Activated CD4-positive, CD25-positive, alpha-beta regulatory T cell treated with anti-CD3 and anti-CD28 coated beads, Interleukin-2, amount 50 U/mL, for 24 hours (primary cell): ENCODE measurements at regions not wholly inside any gene's neighbourhood (a gene's known extent, or its start where the extent isn't known, plus 50 kb on each side); places are given as distances from the start of the nearest gene placed in this dataset.

Experiments used
- ATAC-seq, 2 donors: fragments of 150-1000 bp; cut with Tn5 transposase; one replicate each; pipeline ENCODE4 v1.10.0; 2021; ENCODE audit warnings: mild to moderate bottlenecking in 1 of 2, moderate library complexity in 1 of 2

GRCh38 chr1:87439821-87440220, 111.1 kb downstream of the LMO4 start:
- no peak for ATAC-seq

GRCh38 chr1:87449348-87449963, 120.8 kb downstream of the LMO4 start:
- peak; percentile 37 to 68 for ATAC-seq

DNA sequence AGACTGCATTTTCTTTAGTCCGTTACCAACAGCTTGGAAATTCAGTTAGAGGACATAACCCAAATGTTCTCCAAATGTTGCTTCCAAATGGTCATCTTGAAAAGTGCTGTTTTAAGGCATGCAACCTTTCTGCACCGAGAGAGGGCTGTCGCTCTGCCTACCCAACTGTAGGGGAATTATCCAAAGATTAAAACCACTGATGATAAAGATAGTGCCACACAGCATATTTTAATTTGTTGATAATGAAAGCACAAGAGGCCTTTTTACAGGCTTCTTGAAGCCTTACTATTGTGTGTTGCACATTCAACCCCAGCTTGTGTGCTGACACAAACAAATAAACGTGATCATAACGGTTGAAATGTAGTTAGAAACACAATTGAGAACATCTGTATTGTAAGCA, 121.5 kb downstream of the LMO4 start:
- ATAC-seq, result no peak

DNA sequence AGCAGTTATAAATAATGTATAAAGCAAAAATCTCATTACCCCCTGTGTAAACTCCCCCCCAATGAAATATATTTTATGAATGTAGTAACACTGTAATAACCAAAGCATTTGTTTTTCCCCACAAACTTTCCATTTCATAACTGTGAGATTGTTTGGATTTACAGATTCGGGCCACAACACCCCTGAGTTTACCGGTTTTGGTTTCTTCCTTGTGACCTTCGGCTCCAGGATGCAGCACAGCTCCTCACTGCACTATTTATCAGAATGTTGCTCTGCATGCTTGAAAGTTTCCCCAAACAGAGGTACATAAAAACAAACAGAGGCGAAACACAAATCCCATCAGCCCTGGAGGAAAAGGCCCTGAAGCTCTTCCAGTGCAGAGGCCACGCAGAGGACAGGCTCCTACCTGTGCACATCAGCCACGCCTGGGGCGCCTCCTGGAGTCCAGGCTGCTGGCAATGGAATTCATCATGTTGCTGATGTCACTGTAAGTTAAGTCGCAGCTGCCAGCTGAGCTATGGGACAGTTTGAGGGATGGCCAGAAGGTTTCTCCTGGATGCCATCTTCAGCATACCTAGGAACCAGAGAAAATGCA, 122.0 kb downstream of the LMO4 start:
- no peak for ATAC-seq

DNA sequence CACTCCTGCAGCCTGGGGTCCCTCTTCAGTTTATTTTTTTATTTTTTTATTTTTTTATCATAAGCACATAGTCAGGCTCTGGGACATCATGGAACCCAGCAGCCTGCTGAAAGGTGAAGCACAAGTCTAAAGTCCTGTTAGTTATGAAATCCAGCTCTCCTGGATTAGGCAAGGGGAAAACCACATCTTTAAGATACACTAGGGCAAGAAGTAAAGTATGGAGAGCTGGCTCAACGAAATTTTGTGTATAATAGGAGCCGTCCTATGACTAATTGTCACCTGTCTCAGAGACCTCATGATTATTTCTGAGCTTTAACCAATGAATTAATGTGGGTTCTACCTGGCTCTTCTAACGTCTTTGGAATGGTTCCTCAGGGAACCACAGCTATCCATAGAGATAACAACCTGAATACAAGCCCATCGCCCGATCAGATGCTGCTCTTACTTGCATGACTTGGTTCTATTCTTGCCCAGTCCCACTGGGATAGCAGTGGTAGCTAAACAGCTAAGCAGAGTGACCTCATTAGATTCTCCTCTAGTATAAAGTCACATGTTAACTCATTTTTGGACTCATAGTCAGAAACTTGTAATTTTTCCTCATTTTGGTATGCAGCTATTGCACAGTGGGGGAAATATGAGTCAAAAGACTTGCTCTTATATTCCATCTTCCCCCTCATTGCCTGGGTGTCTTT, 122.7 kb downstream of the LMO4 start:
- peak in 1 of 2 donors; percentile 33 for ATAC-seq

DNA sequence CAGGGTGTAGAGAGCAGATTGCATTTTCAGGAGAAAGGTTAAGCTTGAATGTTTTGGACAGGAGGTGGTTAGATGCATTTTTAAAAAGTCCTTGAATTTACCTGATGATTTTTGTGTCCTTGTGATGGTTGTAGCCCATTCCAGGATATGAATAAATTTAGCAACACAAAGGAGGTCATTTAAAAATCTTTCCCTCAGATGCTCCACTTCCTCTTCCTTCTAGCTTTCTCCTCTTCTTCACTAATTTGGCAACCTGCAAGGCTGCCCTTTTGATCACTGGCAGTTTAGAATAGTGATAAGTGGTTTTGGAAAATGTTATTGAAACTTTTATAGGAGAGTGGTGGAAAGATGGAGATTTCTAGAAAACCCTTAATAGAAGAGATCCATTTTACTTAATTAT, 124.0 kb downstream of the LMO4 start:
- ATAC-seq, result no peak

DNA sequence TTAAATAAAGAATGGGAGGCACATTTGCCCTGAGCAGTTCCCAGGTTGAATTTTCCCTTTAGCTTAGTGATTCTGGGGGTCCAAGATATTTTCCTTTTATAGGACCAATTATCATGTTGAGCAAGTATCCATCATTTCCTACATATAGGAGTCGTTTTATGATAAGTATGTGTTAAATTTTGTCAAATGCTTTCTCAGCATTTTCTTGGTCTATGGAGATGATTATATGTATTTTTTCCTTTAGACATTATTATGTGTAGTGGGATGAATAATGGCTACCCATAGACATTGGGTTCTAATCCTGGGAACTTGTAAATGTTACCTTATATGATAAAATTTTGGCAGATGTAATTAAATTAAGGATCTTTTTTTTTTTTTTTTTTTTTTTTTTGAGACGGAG, 128.7 kb downstream of the LMO4 start:
- no peak for ATAC-seq

- no peak for ATAC-seq
Observed at GRCh38 chr1:87462894-87463293, 134.2 kb downstream of the LMO4 start.

DNA sequence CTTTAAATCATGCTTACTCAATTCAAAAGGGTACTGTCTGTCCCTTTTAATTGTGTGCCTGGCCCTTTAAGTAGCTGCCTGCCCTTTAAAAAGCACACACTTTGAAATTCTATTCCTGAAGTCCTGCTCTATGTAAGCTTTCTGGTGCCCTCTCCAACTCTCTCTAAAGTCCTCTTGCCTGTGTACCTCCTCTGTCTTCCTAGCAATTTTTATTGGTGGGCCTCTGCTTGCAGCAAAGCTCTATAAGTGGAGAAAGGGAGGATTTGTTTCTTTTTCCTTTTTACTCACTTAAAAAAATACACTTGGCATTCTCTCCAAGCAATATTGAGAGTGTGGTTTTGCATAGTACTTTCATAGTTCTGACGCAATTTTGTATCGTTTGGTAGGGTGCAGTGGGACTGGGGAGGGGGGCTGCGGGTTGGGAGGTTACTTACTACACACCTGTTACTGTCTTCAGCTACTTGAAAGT, 135.4 kb downstream of the LMO4 start:
- no peak for ATAC-seq

DNA sequence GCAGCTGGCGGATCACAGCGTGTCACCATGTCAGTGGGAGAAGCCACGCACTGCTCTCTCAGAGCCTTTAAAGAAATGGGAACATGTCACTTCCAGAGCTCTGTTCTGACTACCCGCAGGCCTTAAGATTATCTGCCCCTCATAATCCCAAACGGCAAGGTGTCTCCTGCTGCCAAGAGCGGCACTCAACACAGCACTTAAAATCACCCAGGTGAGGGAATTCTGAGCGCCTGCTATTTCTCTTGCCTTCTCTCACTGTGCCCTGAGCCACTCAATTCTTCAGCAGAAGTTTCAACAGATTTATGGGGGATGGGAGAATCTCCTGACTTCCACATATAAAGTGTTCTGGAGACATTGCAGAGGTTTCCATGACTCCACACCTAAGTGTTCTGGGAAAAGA, 137.9 kb downstream of the LMO4 start:
- no peak for ATAC-seq

DNA sequence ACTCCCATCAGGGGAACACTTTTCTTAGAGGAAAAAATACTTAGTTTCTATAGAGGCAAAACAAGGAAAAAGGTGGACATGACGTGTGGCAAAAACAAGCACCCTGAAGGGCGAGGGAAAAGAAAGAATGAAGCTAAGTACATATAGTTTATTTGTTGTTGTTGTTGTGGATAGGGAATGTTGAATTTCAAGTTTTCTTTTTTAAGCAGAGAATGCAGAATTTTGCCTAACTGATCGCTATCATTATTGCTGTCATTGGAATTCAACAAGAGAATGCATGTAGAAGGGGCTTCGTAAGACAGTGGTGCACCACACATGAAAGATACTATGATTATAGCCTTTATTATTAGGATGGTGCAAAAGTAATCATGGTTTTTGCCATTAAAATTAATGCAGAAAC, 144.0 kb downstream of the LMO4 start:
- no peak for ATAC-seq

- no peak for ATAC-seq
Observed at GRCh38 chr1:87473203-87473661, 144.6 kb downstream of the LMO4 start.

- no peak for ATAC-seq
Observed at GRCh38 chr1:87474098-87474497, 145.4 kb downstream of the LMO4 start.

DNA sequence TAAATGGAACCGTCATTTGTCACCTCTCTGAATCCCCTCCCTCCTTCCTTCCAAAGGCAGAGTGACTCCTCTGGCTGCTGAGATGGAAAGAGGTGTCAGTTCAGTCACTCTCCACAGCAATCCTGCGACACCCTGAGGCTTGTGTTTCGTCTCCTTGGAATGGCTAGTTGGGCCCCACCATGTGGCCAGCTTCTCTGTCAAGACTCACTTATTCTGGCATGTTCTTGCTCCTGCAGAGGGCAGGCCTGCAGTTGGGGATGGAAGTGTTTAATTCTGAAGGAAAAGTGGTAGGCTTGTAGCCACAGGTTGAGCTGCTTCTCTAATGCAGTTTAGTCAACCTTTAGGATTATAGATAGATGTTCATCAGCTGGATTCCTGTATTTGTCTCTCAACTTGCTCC, 149.6 kb downstream of the LMO4 start:
- ATAC-seq, result no peak

- no peak for ATAC-seq
Observed at GRCh38 chr1:87495147-87495546, 166.5 kb downstream of the LMO4 start.

DNA sequence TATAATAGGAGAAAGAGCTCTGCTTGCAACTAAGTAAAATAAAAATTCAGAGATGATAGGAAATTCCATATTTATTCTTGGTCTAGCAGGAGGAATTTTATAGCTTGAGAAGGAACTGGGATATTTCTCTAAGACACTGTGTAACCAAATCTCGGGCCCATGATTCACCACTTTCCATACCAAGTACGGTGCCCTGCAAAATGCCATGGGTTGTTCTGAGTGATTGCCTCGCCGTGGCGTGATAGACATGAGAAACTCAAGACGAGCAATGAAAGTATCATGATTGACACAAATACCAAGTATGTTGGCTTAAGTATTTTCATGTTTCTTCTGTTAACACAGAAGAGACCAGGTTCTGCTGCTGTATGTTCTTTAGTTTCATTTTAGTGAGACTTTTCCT, 167.2 kb downstream of the LMO4 start:
- no peak for ATAC-seq

DNA sequence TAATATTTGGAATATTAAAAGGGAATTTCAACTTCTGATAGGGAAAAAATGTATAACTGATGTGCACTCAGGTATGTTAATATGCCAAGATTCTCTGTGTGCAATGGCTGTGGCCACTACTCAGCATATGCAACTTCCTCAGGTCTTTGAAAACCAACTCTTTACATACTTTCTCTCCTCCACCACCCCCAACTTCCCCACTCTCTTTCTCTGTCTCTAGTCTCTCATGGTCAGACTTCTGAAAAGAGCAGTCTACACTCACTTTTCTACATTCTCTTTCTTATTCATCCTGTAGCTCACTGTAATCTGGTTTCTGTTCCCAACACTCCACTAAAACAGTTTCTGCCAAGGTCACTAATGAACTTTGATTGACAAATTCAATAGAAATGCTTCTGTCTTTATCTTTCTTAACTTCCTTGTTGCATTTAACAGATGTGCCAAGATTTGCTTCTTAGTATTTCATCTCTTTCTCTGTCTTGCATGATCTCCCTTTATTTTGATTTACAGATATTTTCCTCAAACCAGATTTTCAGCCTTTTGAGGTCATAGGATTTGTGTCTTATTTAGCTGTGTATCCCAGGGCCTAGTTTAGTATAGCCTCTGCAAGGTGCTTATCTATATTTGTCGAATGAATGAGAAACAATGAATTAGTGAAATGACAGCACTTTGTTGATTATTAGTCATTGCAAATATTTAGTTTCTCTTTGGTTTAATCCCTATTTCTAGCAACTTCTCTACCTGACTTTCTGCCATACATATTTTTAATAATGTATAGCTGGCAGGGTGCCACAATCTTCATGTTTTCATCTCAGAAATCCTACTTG, 168.9 kb downstream of the LMO4 start:
- ATAC-seq, result no peak

DNA sequence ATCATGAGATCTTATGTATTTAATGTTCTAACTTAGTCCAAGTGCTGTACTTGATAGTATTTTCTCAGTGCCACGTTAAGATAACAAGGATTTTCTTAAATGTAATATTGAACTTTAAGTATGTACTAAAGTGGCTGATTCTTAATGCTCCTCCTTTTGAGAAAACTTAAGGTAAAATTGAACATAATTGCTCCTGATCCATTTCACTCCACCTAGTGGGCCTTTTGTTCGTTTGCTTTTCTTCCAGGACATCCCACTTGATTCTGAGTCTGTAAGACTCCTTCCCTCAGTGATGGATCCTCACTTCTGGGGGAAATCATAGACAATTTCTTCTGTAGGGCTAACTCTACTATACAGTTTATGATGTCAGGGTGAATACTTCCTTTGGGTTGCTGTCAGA, 173.1 kb downstream of the LMO4 start:
- ATAC-seq, result no peak

GRCh38 chr1:87505391-87505983, 176.8 kb downstream of the LMO4 start:
- ATAC-seq, result no peak

DNA sequence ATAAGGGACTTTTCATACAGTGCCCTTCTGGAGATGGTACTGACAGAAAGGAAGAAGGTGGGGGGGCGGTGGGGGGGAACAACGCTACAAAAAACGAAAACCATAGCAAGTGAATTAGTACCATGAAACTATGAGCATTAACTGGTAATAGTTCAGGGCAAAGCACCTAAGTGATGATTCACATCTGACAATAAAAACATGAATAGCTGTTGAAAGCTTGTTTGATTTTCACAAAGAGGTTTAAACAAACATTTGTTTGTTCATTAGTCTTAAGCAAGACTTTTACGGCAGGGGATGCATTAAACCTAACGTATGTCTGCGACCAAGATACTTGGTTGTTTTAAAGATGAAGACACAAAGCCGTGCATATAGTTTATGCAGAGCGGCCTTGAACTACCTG, 177.5 kb downstream of the LMO4 start:
- no peak for ATAC-seq

DNA sequence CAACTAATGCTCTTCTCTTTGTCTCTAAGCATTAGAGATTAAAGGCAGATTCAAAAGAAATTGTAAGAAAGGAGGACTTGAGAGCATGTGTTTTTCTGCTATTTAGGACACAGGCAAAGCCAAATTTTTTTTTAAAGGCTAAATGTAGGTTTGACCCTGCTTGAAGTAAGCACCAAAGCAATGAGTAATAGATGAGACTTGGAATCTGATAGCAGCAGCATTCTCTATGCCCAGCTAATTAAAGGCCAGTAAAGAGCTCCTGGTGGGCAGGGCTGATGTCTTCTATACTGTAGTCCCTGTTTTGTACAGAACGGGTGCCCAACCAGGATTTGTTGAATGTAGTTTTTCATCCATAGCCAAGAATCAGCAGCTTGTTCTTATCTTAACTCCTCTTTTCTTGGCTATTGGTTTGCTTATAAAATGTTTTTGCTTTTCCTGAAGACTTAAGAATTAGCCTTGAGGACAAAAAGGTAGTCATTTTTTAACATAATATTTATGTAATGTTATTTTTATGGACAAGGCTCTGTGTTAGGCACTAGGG, 179.6 kb downstream of the LMO4 start:
- ATAC-seq, result no peak

DNA sequence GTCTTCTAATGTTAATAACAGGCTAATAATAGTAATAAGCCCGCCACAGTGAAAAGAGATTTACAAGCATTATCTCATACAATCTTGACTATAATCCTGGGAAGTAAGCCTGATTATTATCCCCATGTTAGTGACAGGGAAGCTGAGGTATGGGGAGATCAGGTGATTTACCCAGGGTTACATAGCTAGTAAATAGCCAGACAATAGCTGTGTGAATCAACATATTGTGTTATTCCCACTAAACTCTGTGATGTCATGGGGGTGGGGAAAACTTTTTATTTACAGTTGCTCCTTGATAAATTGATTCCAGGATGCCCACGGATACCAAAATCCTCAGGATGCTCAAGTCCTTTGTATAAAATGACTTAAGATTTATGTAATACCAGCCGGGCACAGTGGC, 181.9 kb downstream of the LMO4 start:
- ATAC-seq, result no peak

DNA sequence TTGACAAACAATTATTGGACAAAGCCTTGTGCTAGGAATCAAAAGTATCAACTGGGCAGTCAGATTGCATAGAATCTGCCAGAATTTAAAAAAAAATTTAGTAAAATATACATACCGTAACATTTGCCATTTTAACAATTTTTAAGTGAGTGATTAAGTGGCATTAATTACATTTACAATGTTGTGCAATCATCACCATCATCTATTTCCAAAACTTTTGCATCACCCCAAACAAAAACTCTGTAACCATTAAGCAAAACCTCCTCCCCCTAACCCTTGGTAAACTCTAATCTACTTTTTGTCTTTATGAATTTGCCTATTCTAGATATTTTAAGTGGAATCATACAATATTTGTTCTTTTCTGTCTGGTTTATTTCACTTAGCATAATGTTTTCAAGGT, 182.8 kb downstream of the LMO4 start:
- no peak for ATAC-seq
